MM.1S (cell line): ENCODE measurements at regions not wholly inside any gene's neighbourhood (a gene's known extent, or its start where the extent isn't known, plus 50 kb on each side); places are given as distances from the start of the nearest gene placed in this dataset.

Experiments used
- DNase-seq: peaks from one replicate; pipeline ENCODE4 v3.0.0-alpha.2; 2015
- H2AFZ ChIP-seq: fragments of 300-600 bp; sonication (generic); 2 replicates; pipeline ENCODE4 v1.6.0; 2016; ENCODE audit warnings: antibody characterized with exemption, low read length
- H3F3A ChIP-seq: fragments of 300-600 bp; sonication (generic); 2 replicates; pipeline ENCODE4 v1.6.1; 2016; ENCODE audit warnings: mild to moderate bottlenecking, antibody characterized with exemption, low read length, moderate library complexity, mixed read lengths; ENCODE audit not compliant: insufficient read depth
- H3K27ac ChIP-seq: fragments of 300-600 bp; sonication (generic); 2 replicates; pipeline ENCODE4 v1.5.1; 2016; ENCODE audit warnings: mild to moderate bottlenecking, low read length
- H3K27me3 ChIP-seq: fragments of 300-600 bp; sonication (generic); replicated peaks from 2 replicates; pipeline ENCODE4 v1.6.0; 2016; ENCODE audit warnings: low read length; ENCODE audit not compliant: insufficient read depth
- H3K36me3 ChIP-seq: fragments of 300-600 bp; sonication (generic); replicated peaks from 2 replicates; pipeline ENCODE4 v1.6.1; 2016; ENCODE audit warnings: mild to moderate bottlenecking, low read length, mixed read lengths; ENCODE audit not compliant: insufficient read depth
- H3K4me1 ChIP-seq: fragments of 300-600 bp; sonication (generic); 2 replicates; pipeline ENCODE4 v1.6.1; 2016; ENCODE audit warnings: low read length, mixed read lengths
- H3K4me2 ChIP-seq: fragments of 300-600 bp; sonication (generic); 2 replicates; pipeline ENCODE4 v1.6.0; 2016; ENCODE audit warnings: low read depth, low read length
- H3K4me3 ChIP-seq: fragments of 300-600 bp; sonication (generic); 2 replicates; pipeline ENCODE4 v1.5.1; 2016; ENCODE audit warnings: low read length, mixed read lengths
- H3K79me2 ChIP-seq: fragments of 300-600 bp; sonication (generic); 2 replicates; pipeline ENCODE4 v1.6.1; 2016; ENCODE audit warnings: mixed run types, low read length, mixed read lengths
- H3K9ac ChIP-seq: fragments of 300-600 bp; sonication (generic); 2 replicates; pipeline ENCODE4 v1.6.1; 2016; ENCODE audit warnings: low read length, mixed read lengths
- H3K9me2 ChIP-seq: fragments of 300-600 bp; sonication (generic); replicated peaks from 2 replicates; pipeline ENCODE4 v1.6.1; 2016; ENCODE audit warnings: mild to moderate bottlenecking, low read length, mixed read lengths; ENCODE audit not compliant: insufficient read depth
- H3K9me3 ChIP-seq: fragments of 300-600 bp; sonication (generic); replicated peaks from 2 replicates; pipeline ENCODE4 v1.6.1; 2016; ENCODE audit warnings: mild to moderate bottlenecking, low read length, mixed read lengths; ENCODE audit not compliant: insufficient read depth
- H4K20me1 ChIP-seq: fragments of 300-600 bp; sonication (generic); 2 replicates; pipeline ENCODE4 v1.6.1; 2016; ENCODE audit warnings: mild to moderate bottlenecking, low read length, moderate library complexity, mixed read lengths; ENCODE audit not compliant: insufficient read depth
- EZH2 ChIP-seq: fragments of 300-600 bp; sonication (generic); optimal IDR thresholded peaks from 2 replicates; pipeline ENCODE3; 2017; ENCODE audit warnings: low read depth, mild to moderate bottlenecking, antibody characterized with exemption, low read length, mixed read lengths
- EZH2phosphoT487 ChIP-seq: fragments of 300-600 bp; sonication (generic); IDR thresholded peaks from 2 replicates; pipeline ENCODE4 v1.6.1; 2018; ENCODE audit warnings: antibody characterized with exemption, low read length
- TF ChIP-seq, protein P1 (sequence below): fragments of 300-600 bp; sonication (generic); IDR thresholded peaks from 2 replicates; pipeline ENCODE4 v1.5.1; 2016; ENCODE audit warnings: antibody characterized with exemption, low read length, mixed read lengths

DNA sequence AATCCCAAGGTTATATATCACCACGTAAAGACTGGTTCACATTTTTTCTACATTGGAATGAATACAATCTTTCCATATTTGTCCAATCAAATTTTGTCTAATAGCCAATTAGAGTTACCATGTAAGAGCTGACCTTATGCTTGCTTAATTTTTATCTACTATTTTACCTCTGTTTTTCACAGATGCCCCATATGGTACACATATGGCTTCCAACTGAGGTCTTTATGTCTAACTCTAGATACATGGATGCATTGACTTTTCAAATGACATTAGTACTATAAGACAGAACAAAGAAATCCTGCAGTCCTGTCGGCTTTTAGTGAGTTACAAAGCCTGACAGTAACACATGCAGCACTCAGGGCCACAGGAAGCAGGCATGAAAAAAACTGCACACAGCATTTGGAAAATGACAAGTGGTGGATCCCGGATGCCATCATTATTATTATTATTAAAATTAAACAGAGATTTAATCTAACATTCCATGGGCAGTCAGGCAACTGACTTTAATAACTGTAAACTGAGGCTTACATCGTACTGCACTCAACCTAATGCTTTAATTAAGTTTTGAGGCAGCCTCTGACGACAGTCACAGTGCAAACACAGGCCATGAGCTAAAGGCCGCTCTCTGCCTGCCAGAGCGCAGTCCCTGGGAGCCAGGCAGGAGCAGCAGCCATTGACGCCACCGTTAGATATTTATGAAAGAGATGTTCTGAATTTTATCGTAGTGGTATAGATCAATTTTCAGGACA, 113.9 kb upstream of the TMCO5A start:
- H4K20me1 ChIP-seq: no peaks in the 10 kb centered on the region
- no peaks in the 10 kb centered on the region for H3K9me3 ChIP-seq
- H3K36me3 ChIP-seq: no peaks in the 10 kb centered on the region
- no peak for DNase-seq
- TF ChIP-seq, protein P1, sequence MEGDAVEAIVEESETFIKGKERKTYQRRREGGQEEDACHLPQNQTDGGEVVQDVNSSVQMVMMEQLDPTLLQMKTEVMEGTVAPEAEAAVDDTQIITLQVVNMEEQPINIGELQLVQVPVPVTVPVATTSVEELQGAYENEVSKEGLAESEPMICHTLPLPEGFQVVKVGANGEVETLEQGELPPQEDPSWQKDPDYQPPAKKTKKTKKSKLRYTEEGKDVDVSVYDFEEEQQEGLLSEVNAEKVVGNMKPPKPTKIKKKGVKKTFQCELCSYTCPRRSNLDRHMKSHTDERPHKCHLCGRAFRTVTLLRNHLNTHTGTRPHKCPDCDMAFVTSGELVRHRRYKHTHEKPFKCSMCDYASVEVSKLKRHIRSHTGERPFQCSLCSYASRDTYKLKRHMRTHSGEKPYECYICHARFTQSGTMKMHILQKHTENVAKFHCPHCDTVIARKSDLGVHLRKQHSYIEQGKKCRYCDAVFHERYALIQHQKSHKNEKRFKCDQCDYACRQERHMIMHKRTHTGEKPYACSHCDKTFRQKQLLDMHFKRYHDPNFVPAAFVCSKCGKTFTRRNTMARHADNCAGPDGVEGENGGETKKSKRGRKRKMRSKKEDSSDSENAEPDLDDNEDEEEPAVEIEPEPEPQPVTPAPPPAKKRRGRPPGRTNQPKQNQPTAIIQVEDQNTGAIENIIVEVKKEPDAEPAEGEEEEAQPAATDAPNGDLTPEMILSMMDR: no peak
- TF ChIP-seq EZH2phosphoT487 (no peak), EZH2 (no peak)
- no peak overlapping the region for H3K27ac ChIP-seq
- no peak overlapping the region for H3K9ac ChIP-seq
- no peak overlapping the region for H3K4me2 ChIP-seq
- no peaks in the 10 kb centered on the region for H3K4me1 ChIP-seq
- H3K27me3 ChIP-seq: no peaks in the 10 kb centered on the region
- no peaks in the 10 kb centered on the region for H3K9me2 ChIP-seq
- no peak overlapping the region for H2AFZ ChIP-seq
- no peaks in the 10 kb centered on the region for H3F3A ChIP-seq
- no peak overlapping the region for H3K4me3 ChIP-seq
- no peaks in the 10 kb centered on the region for H3K79me2 ChIP-seq

- H3K27ac ChIP-seq: no peak overlapping the region
- H4K20me1 ChIP-seq: no peaks in the 10 kb centered on the region
Measured at GRCh38 chr15:37823601-37824275, 110.7 kb upstream of the TMCO5A start.

GRCh38 chr15:37824717-37825382, 109.6 kb upstream of the TMCO5A start:
- Histone ChIP-seq H3K9me3 (no peaks in the 10 kb centered on the region), H3K27ac (no peak overlapping the region), H3K79me2 (no peaks in the 10 kb centered on the region), H3K9me2 (no peaks in the 10 kb centered on the region), H3K27me3 (no peaks in the 10 kb centered on the region), H3K4me1 (no peaks in the 10 kb centered on the region), H3F3A (no peaks in the 10 kb centered on the region), H4K20me1 (no peaks in the 10 kb centered on the region), H3K4me2 (no peak overlapping the region), H2AFZ (no peak overlapping the region), H3K9ac (no peak overlapping the region), H3K36me3 (no peaks in the 10 kb centered on the region), H3K4me3 (no peak overlapping the region)
- TF ChIP-seq EZH2phosphoT487: no peak
- no peak for TF ChIP-seq EZH2
- TF ChIP-seq, protein P1: no peak
- no peak for DNase-seq

More at GRCh38 chr15:37823601-37824275, 110.7 kb upstream of the TMCO5A start:
- H3K9me3 ChIP-seq: no peaks in the 10 kb centered on the region
- H3K27me3 ChIP-seq: no peaks in the 10 kb centered on the region
- H3K4me1 ChIP-seq: no peaks in the 10 kb centered on the region
- H3K9ac ChIP-seq: no peak overlapping the region
- TF ChIP-seq, protein P1: no peak
- TF ChIP-seq EZH2: no peak
- no peak for TF ChIP-seq EZH2phosphoT487
- H3K4me2 ChIP-seq: no peak overlapping the region
- H3F3A ChIP-seq: no peaks in the 10 kb centered on the region
- no peaks in the 10 kb centered on the region for H3K9me2 ChIP-seq
- no peak for DNase-seq
- no peak overlapping the region for H3K4me3 ChIP-seq
- no peaks in the 10 kb centered on the region for H3K36me3 ChIP-seq
- 0 out of 2 replicates have a peak overlapping the region, but pooled peaks have one; percentile 25 for H2AFZ ChIP-seq
- no peaks in the 10 kb centered on the region for H3K79me2 ChIP-seq
